ENCODE measurements at regions not wholly inside any gene's neighbourhood (a gene's known extent, or its start where the extent isn't known, plus 50 kb on each side); places are given as distances from the start of the nearest gene placed in this dataset.

DNA sequence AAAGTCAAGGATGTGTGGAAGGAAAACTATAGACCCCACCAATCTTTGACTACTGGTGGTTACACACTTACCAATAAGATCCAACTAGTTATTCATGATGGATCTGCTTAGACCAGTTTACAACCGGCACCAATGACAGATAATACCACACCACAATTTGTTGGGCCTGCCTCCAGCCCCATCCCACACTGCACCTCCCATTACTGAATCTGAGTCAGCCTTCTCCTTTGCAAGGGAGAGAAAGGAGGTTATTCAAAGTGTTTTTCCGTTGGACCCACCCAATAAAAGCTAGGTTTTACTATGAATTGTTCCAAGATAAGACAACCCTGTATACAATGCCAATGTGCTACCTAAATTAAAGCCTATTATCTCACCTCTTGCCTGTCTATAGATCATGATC lies 453.5 kb downstream of the MTRR start:
- ChIA-PET CTCF (interaction anchor here (0.5 kb wide), 1 partner anchor 19 kb away, joined by 3 read pairs; no protein-coding TSS in a partner anchor), POLR2A (no interaction called here)
- H3K4me2 ChIP-seq = no peak overlapping the region
- no peak overlapping the region for H2AFZ ChIP-seq (ENCODE audit: low read depth)
- no peaks in the 10 kb centered on the region for H4K20me1 ChIP-seq (ENCODE audit: insufficient read depth)
- H3F3A ChIP-seq (replicated peaks; ENCODE audit: insufficient read depth) = no peaks in the 10 kb centered on the region
- H3K4me3 ChIP-seq (ENCODE audit: low read depth in 2 of 2, low read length in 1 of 2) = no peak overlapping the region
- no peak for DNase-seq
- H3K9me2 ChIP-seq = no peaks in the 10 kb centered on the region
- WGBS (ENCODE audit: low lambda C conversion rate) = 2% methylated on average over 2 of the region's 2 CpGs
- TF ChIP-seq NRF1 (IDR thresholded peaks at IDR 0.05; ENCODE audit: low read depth, low read length) (no peak), TCF12 (IDR thresholded peaks at IDR 0.05) (no peak), RFX5 (IDR thresholded peaks at IDR 0.05; ENCODE audit: low read length) (no peak), RXRA (IDR thresholded peaks at IDR 0.05; ENCODE audit: borderline replicate concordance, low read depth) (no peak)
- TF ChIP-seq, protein P1, sequence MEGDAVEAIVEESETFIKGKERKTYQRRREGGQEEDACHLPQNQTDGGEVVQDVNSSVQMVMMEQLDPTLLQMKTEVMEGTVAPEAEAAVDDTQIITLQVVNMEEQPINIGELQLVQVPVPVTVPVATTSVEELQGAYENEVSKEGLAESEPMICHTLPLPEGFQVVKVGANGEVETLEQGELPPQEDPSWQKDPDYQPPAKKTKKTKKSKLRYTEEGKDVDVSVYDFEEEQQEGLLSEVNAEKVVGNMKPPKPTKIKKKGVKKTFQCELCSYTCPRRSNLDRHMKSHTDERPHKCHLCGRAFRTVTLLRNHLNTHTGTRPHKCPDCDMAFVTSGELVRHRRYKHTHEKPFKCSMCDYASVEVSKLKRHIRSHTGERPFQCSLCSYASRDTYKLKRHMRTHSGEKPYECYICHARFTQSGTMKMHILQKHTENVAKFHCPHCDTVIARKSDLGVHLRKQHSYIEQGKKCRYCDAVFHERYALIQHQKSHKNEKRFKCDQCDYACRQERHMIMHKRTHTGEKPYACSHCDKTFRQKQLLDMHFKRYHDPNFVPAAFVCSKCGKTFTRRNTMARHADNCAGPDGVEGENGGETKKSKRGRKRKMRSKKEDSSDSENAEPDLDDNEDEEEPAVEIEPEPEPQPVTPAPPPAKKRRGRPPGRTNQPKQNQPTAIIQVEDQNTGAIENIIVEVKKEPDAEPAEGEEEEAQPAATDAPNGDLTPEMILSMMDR (IDR thresholded peaks at IDR 0.05) = no peak
- H3K27ac ChIP-seq (ENCODE audit: low read depth in 2 of 2, low read length in 1 of 2) = no peak overlapping the region
- no peaks in the 10 kb centered on the region for H3K4me1 ChIP-seq (ENCODE audit: control insufficient read depth in 1 of 2, insufficient read depth in 2 of 2, low read depth in 1 of 2, low read length in 1 of 2)
- H3K9me3 ChIP-seq = no peaks in the 10 kb centered on the region
- no peaks in the 10 kb centered on the region for H3K79me2 ChIP-seq (ENCODE audit: insufficient read depth)
- no peaks in the 10 kb centered on the region for H3K36me3 ChIP-seq (replicated peaks in 1 of 2; ENCODE audit: control insufficient read depth in 1 of 2, insufficient read depth in 2 of 2, low read length in 1 of 2)
- H3K9ac ChIP-seq = no peak overlapping the region
- no peaks in the 10 kb centered on the region for H3K27me3 ChIP-seq (ENCODE audit: insufficient read depth)

DNA sequence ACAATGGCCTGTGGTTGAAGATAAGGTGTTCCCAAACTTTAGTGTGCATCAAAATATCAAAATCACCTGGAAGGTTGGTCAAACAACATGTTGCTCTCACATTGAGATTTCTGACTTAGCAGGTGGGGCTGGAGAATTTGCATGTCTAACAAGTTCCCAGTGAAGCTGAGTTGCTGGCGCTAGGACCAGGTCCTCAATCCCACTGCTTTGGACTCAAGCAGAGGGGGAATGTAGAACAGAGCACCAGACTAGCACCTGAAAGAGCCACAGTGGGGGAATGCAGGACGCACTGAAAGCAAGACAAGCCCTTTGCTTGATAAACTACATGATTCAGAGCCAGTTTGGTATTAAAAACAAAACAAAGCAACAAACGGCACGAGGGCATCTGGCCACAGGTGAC lies 458.1 kb downstream of the MTRR start:
- POLR2A ChIA-PET = no interaction called here
- Histone ChIP-seq H3K4me1 (ENCODE audit: control insufficient read depth in 1 of 2, insufficient read depth in 2 of 2, low read depth in 1 of 2, low read length in 1 of 2) (no peaks in the 10 kb centered on the region), H2AFZ (ENCODE audit: low read depth) (no peak overlapping the region), H3K4me2 (no peak overlapping the region), H4K20me1 (ENCODE audit: insufficient read depth) (no peaks in the 10 kb centered on the region), H3K27ac (ENCODE audit: low read depth in 2 of 2, low read length in 1 of 2) (no peak overlapping the region), H3K36me3 (replicated peaks in 1 of 2; ENCODE audit: control insufficient read depth in 1 of 2, insufficient read depth in 2 of 2, low read length in 1 of 2) (no peaks in the 10 kb centered on the region), H3K27me3 (ENCODE audit: insufficient read depth) (no peaks in the 10 kb centered on the region; the same call in 1 of the 2 replicates), H3K79me2 (ENCODE audit: insufficient read depth) (no peaks in the 10 kb centered on the region), H3K9me2 (no peaks in the 10 kb centered on the region), H3K9ac (no peak overlapping the region), H3K9me3 (no peaks in the 10 kb centered on the region), H3F3A (replicated peaks; ENCODE audit: insufficient read depth) (no peaks in the 10 kb centered on the region), H3K4me3 (ENCODE audit: low read depth in 2 of 2, low read length in 1 of 2) (no peak overlapping the region)
- 1% methylated on average over 4 of the region's 4 CpGs for WGBS (ENCODE audit: low lambda C conversion rate)
- no peak for DNase-seq
- TF ChIP-seq RAD21 (IDR thresholded peaks at IDR 0.05; ENCODE audit: low read length) (no peak), SIN3A (IDR thresholded peaks at IDR 0.05; ENCODE audit: borderline replicate concordance, low read depth, low read length) (no peak)
- CTCF ChIA-PET = no interaction called here

DNA sequence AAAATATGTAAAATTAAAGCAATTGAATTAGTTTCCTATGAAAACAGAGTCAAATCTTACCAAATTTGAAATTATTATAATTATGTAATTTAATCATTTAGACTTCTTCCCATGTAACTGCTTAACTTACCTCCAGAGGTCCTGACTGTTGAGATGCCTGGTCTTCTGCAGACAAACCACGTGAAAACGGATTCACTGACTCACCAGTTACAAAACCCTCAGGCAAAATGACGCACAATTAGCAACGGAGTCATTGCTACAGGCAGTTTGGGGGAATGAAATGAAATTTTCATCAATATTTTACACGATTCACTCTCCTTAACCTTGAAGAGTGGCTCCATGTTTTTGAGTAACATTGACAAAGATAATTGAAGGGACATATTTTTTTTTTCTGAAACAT lies 460.8 kb downstream of the MTRR start:
- Histone ChIP-seq H3K27ac (ENCODE audit: low read depth in 2 of 2, low read length in 1 of 2) (no peak overlapping the region), H2AFZ (ENCODE audit: low read depth) (no peak overlapping the region), H4K20me1 (ENCODE audit: insufficient read depth) (no peaks in the 10 kb centered on the region), H3K9me2 (no peaks in the 10 kb centered on the region), H3K79me2 (ENCODE audit: insufficient read depth) (no peaks in the 10 kb centered on the region), H3K27me3 (ENCODE audit: insufficient read depth) (no peaks in the 10 kb centered on the region; the same call in 1 of the 2 replicates), H3F3A (replicated peaks; ENCODE audit: insufficient read depth) (no peaks in the 10 kb centered on the region), H3K9ac (no peak overlapping the region), H3K4me3 (ENCODE audit: low read depth in 2 of 2, low read length in 1 of 2) (no peak overlapping the region), H3K4me2 (no peak overlapping the region), H3K36me3 (replicated peaks in 1 of 2; ENCODE audit: control insufficient read depth in 1 of 2, insufficient read depth in 2 of 2, low read length in 1 of 2) (no peaks in the 10 kb centered on the region), H3K4me1 (ENCODE audit: control insufficient read depth in 1 of 2, insufficient read depth in 2 of 2, low read depth in 1 of 2, low read length in 1 of 2) (no peaks in the 10 kb centered on the region), H3K9me3 (no peaks in the 10 kb centered on the region)
- ChIA-PET POLR2A (no interaction called here), CTCF (no interaction called here)
- 2% methylated on average over 5 of the region's 5 CpGs for WGBS (ENCODE audit: low lambda C conversion rate)
- DNase-seq = no peak
- no peak for TF ChIP-seq TCF12 (IDR thresholded peaks at IDR 0.05)
- no peak for TF ChIP-seq RAD21 (IDR thresholded peaks at IDR 0.05; ENCODE audit: low read length)
- TF ChIP-seq EP300 (IDR thresholded peaks at IDR 0.05; ENCODE audit: borderline replicate concordance in 1 of 2, low read depth in 1 of 2, low read length in 1 of 2) = no peak

All from SK-N-SH (cell line).